Vagina (tissue), 2 donors: ENCODE measurements at regions not wholly inside any gene's neighbourhood (a gene's known extent, or its start where the extent isn't known, plus 50 kb on each side); places are given as distances from the start of the nearest gene placed in this dataset.

Experiments used
- DNase-seq, 2 donors: peaks; one replicate each; pipeline ENCODE4 v3.0.0-alpha.2; 2017; ENCODE audit errors: extremely low spot score in 2 of 2
- H3K27ac ChIP-seq: fragments of 200-600 bp; sonication (generic); one replicate; pipeline ENCODE4 v1.5.1; 2019
- H3K27me3 ChIP-seq: fragments of 200-600 bp; sonication (generic); one replicate; pipeline ENCODE4 v1.5.1; 2019
- H3K36me3 ChIP-seq, 2 donors: fragments of 200-600 bp; sonication (generic); one replicate each; pipeline ENCODE4 v1.5.1; 2017 to 2019
- H3K4me1 ChIP-seq: fragments of 200-600 bp; sonication (generic); one replicate; pipeline ENCODE4 v1.5.1; 2019
- H3K4me3 ChIP-seq, 2 donors: fragments of 200-600 bp; sonication (generic); 1 replicate in 1 of 2; 2 replicates in 1 of 2; pipeline ENCODE4 v1.5.1; 2016 to 2019
- H3K9me3 ChIP-seq: fragments of 200-600 bp; sonication (generic); one replicate; pipeline ENCODE4 v1.5.1; 2019
- CTCF ChIP-seq, 3 experiments: fragments of 450-650 bp in 2 of 3; fragments of 200-600 bp in 1 of 3; sonication (generic) in 1 of 3; IDR thresholded peaks; one replicate each; pipeline ENCODE4 v1.5.1; 2017 to 2019; ENCODE audit warnings: antibody characterized with exemption in 3 of 3, mild to moderate bottlenecking in 2 of 3, moderate library complexity in 2 of 3
- POLR2A ChIP-seq, 2 donors: fragments of 450-650 bp; IDR thresholded peaks; one replicate each; pipeline ENCODE4 v1.6.1; 2017; ENCODE audit warnings: antibody characterized with exemption in 2 of 2, mild to moderate bottlenecking in 2 of 2, moderate library complexity in 2 of 2
- POLR2AphosphoS5 ChIP-seq, 2 donors: sonication (generic); formaldehyde crosslinking; IDR thresholded peaks; one replicate each; pipeline ENCODE4 v1.9.0; 2017; ENCODE audit warnings: antibody characterized with exemption in 2 of 2, mild to moderate bottlenecking in 2 of 2, low read depth in 1 of 2; ENCODE audit not compliant: insufficient read depth in 1 of 2
- intact Hi-C: fragments of 100-400 bp; cut with DNase I; formaldehyde crosslinking; loops from one replicate; pipeline ENCODE4 v1.15.1; 2023

DNA sequence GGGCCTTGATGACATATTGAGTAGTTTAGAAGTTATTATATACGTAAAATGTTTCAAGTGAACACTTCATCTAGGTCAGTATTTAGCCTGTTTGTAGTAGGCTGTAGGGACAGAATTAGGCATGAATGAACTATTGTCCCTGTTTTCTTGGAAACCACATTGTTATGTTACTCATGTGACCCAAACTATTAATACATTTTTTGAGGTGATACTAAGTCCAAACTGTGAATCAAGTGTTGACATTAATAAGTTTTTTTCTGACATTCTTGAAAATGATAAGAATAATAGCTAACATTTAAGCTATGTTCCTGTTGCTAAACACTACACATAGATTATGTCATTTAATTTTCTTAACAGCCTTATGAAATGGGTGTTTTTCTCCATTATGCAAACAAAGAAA is 1642.7 kb upstream of the WWC1 start:
- Histone ChIP-seq H3K4me1 (no peaks in the 10 kb centered on the region), H3K9me3 (no peaks in the 10 kb centered on the region), H3K4me3 (no peak overlapping the region), H3K27ac (no peak overlapping the region), H3K36me3 (no peaks in the 10 kb centered on the region), H3K27me3 (no peaks in the 10 kb centered on the region)
- intact Hi-C loops, result no loop called here
- DNase-seq, result no peak
- TF ChIP-seq POLR2A (IDR thresholded peaks at IDR 0.05) (no peak), CTCF (IDR thresholded peaks at IDR 0.05) (no peak), POLR2AphosphoS5 (IDR thresholded peaks at IDR 0.05; ENCODE audit: insufficient read depth in 1 of 2, low read depth in 1 of 2) (no peak)

GRCh38 chr5:166649676-166650075 is 1641.8 kb upstream of the WWC1 start:
- H3K27me3 ChIP-seq, result no peaks in the 10 kb centered on the region
- H3K9me3 ChIP-seq, result no peaks in the 10 kb centered on the region
- no peak overlapping the region for H3K4me3 ChIP-seq
- no peaks in the 10 kb centered on the region for H3K4me1 ChIP-seq
- intact Hi-C loops, result no loop called here
- H3K36me3 ChIP-seq, result no peaks in the 10 kb centered on the region
- no peak overlapping the region for H3K27ac ChIP-seq
- no peak for DNase-seq
- no peak for TF ChIP-seq POLR2AphosphoS5 (IDR thresholded peaks at IDR 0.05; ENCODE audit: insufficient read depth in 1 of 2, low read depth in 1 of 2)
- TF ChIP-seq CTCF (IDR thresholded peaks at IDR 0.05), result no peak
- TF ChIP-seq POLR2A (IDR thresholded peaks at IDR 0.05), result no peak

GRCh38 chr5:166651234-166651633 is 1640.2 kb upstream of the WWC1 start:
- intact Hi-C loops, result no loop called here
- Histone ChIP-seq H3K27ac (no peak overlapping the region), H3K4me1 (no peaks in the 10 kb centered on the region), H3K9me3 (no peaks in the 10 kb centered on the region), H3K27me3 (no peaks in the 10 kb centered on the region), H3K4me3 (no peak overlapping the region), H3K36me3 (no peaks in the 10 kb centered on the region)
- TF ChIP-seq CTCF (IDR thresholded peaks at IDR 0.05) (no peak), POLR2A (IDR thresholded peaks at IDR 0.05) (no peak), POLR2AphosphoS5 (IDR thresholded peaks at IDR 0.05; ENCODE audit: insufficient read depth in 1 of 2, low read depth in 1 of 2) (no peak)
- no peak for DNase-seq

DNA sequence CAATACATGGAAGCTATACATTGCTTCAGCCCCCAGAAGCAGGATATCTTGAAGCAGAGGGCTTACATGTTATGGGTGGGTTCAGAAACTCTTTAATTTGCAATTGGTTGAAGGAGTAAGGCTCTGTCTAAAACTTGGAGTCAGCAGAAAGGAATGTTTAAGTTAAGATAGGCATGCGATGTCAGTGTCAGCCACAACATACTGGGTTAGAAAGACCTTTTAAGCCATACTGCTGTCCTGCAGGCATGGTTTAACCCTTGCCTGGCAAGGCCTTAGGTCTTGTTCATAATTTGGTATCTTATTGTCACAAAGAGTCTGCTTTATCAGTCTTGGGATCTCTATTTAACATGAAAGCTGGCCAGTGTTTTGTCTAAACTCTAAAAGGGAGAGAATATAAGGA is 1619.6 kb upstream of the WWC1 start:
- Histone ChIP-seq H3K9me3 (no peaks in the 10 kb centered on the region), H3K4me1 (no peaks in the 10 kb centered on the region), H3K27ac (no peak overlapping the region), H3K36me3 (no peaks in the 10 kb centered on the region), H3K4me3 (no peak overlapping the region), H3K27me3 (no peaks in the 10 kb centered on the region)
- no peak for DNase-seq
- intact Hi-C loops, result no loop called here
- TF ChIP-seq POLR2A (IDR thresholded peaks at IDR 0.05), result no peak
- TF ChIP-seq CTCF (IDR thresholded peaks at IDR 0.05), result no peak
- no peak for TF ChIP-seq POLR2AphosphoS5 (IDR thresholded peaks at IDR 0.05; ENCODE audit: insufficient read depth in 1 of 2, low read depth in 1 of 2)

- Histone ChIP-seq H3K27me3 (no peaks in the 10 kb centered on the region), H3K36me3 (no peaks in the 10 kb centered on the region), H3K9me3 (no peaks in the 10 kb centered on the region), H3K27ac (no peak overlapping the region), H3K4me3 (no peak overlapping the region), H3K4me1 (no peaks in the 10 kb centered on the region)
- TF ChIP-seq POLR2AphosphoS5 (IDR thresholded peaks at IDR 0.05; ENCODE audit: insufficient read depth in 1 of 2, low read depth in 1 of 2) (no peak), CTCF (IDR thresholded peaks at IDR 0.05) (no peak), POLR2A (IDR thresholded peaks at IDR 0.05) (no peak)
- DNase-seq, result no peak
- intact Hi-C loops, result no loop called here
Observed at GRCh38 chr5:166672431-166672830, 1619.0 kb upstream of the WWC1 start.
